Activated CD4-positive, alpha-beta T cell treated with anti-CD3 and anti-CD28 coated beads, Interleukin-2, amount 50 U/mL, for 1 hour (primary cell): ENCODE measurements at regions not wholly inside any gene's neighbourhood (a gene's known extent, or its start where the extent isn't known, plus 50 kb on each side); places are given as distances from the start of the nearest gene placed in this dataset.
"Not testable (repeated sequence)": the region's sequence is repeated elsewhere in the genome, so short reads cannot be mapped to it uniquely, and the experiment has no call there.

Experiments used
- DNase-seq: peaks from one replicate; pipeline ENCODE4 v3.0.0-alpha.2; 2020

DNA sequence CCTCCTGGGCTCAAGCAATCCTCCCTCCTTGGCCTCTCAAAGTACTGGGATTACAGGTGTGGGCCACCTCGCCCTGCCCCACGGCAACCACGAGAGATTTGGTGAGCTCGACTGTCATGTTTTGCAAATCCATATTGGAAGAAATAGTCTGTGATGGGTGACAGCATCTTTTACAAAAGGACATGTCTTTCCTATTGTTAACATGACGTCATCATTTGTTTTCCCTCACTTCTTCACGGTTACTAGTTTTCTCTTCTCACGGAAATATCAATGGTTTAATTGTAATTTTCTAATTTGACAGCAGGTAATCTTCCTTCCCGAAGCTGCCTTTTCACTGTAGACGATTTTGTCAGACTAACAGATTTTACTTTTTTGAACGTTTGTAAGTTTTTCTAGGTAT lies 110.8 kb upstream of the GREM2 start:
- DNase-seq: no peak

DNA sequence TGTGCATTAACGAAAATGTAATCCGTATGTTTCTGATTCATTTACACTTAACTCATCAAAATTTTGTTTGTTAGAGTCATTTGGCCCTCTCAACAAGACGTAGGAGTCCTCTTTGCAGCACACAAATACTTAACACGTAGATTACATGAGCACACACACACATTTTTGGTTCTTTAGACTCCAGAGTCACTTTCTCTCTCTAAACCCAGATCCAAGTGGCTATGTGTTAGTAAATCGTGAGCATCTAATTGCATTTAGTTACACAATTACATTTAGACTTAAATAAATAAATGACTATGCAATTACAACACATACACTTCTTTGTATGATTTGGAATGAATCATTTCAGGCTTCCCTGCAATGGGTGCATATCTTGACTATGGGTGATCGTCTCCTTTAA lies 109.0 kb upstream of the GREM2 start:
- no peak for DNase-seq

DNA sequence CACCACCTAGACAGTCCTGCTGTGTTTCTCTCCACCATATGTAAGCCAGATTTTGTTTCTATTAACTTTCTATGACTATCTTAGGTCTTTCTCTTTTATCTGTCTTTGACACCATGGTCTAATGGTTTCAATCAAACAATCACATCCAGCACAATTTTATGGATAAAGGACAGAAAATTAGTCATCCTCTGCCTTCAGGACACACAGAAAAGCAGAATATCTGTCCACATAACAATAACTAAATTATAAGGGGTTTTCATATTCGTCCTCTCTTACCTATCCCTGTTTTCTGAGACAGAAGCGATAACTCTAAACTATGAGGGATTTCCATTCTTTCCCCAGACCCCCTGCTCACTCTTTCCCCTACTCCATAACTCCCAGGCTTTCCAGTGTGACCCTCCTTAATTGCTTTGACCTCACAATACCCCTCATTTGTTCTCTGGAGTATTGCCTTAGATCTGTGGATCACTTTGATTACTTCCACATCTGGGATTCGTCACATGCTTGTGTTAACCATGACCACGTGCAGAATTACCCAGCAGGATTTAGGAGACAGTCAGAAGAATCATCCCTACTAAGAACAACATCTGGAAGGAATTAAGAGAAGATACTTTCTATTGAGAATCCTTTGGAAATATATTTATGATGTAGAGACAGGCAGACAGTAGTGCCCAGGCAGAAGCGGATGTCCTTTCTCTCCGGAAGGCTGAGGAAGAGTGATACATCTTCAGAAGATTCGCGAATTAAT lies 108.2 kb upstream of the GREM2 start:
- no peak for DNase-seq

DNA sequence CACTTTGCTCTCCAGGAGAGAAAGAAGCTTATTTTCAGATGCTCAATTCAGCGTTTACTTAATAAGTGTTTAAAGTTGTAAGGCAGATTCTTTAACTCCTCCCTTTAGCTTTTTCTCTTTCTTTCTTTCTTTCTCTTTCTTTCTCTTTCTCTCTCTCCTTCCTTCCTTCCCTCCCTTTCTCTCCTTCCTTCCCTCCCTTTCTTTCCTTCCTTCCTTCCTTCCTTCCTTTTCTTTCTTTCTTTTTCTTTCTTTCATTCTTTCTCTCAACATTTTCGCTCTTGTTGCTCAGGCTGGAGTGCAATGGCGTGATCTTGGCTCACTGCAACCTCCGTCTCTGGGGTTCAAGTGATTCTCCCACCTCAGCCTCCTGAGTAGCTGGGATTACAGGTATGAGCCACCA lies 104.6 kb upstream of the GREM2 start:
- DNase-seq: not testable (repeated sequence)

DNA sequence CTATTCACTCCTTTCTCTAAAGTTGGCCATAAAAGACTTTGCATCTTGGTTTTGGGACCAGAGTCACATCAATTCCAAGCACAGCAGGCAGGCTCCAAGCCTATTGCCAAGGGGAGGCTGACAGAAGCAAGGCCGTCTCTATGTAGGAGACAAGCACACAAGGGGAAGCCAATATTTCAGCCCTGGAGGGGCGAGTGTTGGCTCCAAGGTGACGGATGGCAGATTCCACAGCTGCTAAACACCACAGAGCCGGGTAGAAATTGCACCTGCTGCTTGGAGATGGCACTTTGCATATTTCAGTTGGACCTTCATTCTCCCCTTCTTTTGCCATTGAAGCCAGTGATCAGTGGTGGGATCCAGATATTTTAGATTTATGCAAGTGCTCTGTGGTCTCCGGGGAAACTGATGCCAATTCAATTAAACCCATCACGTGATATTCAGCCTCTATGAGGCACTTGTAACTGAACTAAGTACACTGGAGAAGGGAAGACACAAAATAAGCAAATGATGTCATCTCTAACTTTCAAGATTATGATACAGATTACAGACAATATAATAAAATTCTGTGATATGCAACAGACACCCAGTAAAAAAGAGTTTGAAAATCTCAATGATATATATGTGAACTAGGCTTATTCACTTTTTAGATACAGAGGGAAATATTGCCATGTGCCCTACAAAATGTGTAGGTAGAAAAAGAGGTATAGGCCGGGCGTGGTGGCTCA lies 102.8 kb upstream of the GREM2 start:
- DNase-seq: no peak

DNA sequence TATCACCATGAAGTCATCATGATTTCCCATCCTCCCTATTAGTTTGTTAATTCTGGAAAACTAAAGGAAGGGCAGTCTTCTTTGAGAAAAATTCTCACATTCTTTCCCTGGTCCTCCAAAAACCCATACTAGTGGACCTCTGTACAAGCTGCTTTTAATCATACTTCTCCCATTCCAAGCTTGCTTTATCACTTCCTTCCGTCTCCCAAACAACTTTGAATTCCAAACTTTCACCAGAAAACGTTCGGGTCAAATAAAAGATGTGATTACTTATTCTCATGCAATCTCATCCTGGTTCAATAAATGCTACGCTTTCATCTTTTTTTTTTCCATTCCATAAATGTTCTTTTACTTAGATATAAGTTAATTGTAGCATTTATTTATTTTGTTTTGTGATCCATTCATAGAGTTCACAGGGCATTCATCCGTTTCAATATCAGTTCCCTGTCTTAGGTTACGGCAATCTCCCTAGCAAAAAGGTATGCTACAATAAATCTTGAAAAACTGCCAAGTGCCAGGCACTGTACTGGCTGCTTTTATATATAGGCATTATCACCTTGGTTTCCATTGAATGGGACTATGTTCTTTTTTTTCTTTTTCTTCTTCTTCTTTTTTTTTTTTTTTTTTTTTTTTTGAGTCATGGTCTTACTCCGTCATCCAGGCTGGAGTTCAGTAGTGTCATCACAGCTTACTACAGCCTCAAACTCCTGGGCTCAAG lies 100.2 kb upstream of the GREM2 start:
- no peak for DNase-seq

DNA sequence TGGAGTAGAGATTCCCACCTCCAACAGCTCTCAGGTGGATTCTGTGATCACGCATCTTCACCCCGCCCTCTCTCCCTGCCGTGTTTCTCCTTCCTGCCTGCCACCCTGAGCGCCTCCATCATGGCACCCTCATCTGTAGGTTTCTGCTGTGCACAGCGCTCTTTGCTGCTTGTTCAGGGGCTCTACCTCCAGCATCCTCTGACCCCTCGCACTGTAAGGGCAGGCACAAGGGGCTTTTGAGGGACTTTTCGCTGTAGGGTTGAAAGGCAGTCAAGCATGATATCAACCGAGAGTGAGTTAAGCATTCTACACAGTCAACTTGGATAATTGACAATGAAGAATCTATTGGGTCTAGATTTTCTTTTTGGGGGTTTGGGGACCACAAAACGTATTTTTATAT lies 99.1 kb upstream of the GREM2 start:
- no peak for DNase-seq

DNA sequence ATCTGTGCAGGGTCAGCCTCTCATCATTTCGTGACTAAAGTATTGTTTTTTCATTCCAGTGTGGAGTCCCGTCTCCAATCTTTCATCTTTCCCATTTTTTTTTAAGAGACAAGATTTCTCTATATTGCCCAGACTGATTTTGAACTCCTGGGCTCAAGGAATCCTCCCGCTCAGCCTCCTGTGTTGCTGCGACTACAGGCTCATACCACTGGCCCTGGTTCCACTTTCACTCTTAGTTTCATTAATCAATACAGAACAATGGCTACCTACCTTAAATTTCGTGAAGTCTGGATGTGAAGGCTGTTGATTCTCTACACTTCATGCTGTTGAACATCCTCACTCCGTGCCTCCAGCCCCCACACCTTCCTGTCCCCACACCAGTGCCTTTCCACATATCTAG lies 97.7 kb upstream of the GREM2 start:
- DNase-seq: no peak

DNA sequence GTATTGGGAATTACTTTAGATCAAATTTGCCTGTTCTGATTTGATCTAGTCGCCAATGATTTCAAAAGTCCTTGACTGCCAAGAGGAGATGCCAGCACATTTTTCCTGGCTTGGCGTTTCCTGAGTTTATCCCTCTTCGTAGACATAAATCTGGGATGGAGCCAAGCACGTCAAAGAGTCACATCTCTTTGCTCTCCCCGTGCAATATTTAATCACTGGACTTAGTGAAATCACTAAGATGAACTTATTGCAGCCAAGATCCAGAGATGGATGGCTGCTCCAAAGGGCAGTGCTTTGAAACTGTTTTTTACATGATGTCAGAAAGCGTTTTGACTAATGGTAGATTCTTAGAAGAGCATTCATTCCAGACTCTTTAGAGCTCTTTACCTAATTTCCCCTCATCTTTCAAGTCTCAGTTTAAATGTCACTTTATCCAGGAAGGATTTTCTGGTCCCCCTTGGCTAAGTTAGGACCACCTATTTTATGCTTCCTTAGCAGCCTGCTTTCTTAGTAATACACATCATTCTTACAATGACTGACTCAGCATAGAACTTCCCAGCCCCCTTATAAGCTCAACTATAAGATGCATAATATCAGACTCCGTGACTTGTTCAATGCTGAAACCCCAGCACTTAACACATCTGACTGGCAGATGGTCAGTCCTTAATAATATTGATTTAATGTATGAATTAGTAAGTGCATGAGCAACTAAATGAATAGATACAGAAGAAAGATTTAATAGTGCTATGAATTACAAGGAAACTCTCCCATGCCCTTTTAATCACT lies 94.4 kb upstream of the GREM2 start:
- DNase-seq: no peak

DNA sequence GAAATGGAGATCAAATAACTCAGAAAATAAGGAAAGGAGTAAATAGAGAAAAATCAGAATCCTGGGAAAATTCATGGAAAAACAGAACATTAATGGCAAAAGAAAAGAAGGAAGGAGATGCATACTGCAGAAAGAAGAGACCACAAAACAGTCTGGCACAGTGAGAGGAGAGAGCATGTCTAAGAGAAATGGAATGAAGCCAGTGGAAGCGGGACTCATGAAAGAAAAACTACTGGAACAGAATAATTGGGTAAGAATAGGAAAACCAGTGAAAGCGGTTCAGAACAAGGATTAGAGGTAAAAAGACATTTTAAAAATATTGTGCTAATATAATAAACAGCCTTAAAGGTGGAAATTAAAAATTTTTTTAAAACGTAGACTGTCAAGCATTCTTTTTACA lies 93.6 kb upstream of the GREM2 start:
- DNase-seq: no peak

DNA sequence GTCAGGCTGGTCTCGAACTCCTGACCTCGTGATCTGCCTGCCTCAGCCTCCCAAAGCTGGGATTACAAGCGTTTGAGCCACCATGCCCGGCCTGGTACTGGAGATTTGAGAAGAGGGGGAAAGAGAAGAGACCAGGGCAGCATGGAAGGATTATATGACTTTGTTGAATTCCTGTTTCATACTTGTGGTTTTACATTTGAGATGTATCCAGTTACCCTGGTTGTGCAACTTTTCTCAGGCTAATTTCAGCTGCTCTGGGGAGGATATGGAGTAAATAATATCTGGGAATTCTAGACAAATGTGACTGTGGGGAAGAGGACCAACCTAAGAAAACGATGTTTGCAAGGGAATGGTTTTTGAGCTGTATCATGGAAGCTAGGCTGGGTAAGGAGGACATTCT lies 89.5 kb upstream of the GREM2 start:
- DNase-seq: no peak

DNA sequence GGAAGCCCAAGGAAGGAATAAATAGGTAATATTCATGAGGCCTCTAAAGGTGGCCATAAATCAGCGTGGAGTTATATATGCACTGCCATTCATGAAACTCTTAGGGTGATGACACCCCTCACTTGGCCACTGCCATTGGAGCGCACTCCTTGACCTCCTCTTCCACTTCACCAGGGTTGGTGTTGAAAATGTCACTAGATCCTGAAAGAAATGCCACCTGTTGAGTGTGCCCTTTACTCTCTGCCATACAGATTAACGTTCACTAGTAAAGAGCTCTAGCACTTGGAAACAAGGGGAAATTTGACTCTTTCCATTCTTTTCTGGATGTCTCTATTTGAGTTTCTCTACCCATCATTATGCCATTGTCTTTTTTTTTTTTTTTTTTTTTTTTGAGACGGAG lies 83.5 kb upstream of the GREM2 start:
- DNase-seq: no peak

DNA sequence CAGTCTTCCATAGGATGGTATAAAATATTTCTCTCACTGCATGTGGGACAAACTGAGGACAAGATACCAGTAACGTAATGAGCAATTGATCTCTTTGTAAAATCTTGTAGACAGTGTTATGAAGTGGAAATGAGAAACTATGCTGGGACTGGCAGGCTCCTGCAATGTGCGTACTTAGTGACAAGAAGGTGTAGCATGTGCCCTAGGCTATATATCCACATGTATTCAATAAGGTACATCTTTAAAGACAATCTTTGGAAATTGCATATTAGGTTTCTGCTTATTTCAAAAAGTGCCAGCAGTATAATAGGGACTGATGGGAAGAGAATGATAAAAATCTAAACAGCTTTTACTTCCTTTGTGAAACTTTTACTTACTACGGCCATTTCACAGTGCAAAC lies 81.9 kb upstream of the GREM2 start:
- no peak for DNase-seq

DNA sequence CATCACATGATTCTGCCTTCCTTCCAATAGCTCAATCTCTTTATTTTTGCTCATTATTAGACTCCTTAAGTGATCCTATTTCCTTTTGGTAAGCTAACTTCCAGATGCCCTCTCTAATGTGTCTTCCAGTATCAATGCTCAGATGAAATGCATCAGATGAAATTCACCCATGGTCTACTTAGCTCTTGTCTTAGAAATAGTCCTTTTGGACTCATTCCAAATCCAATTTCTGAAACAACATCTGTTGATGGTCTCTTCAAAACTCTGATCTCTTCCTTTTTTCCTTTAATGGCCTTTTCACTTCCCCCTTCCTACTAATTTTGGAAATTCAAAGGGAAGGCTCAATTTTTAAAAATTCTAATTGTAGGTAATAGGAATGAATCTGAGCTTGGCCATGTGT lies 81.1 kb upstream of the GREM2 start:
- DNase-seq: no peak

DNA sequence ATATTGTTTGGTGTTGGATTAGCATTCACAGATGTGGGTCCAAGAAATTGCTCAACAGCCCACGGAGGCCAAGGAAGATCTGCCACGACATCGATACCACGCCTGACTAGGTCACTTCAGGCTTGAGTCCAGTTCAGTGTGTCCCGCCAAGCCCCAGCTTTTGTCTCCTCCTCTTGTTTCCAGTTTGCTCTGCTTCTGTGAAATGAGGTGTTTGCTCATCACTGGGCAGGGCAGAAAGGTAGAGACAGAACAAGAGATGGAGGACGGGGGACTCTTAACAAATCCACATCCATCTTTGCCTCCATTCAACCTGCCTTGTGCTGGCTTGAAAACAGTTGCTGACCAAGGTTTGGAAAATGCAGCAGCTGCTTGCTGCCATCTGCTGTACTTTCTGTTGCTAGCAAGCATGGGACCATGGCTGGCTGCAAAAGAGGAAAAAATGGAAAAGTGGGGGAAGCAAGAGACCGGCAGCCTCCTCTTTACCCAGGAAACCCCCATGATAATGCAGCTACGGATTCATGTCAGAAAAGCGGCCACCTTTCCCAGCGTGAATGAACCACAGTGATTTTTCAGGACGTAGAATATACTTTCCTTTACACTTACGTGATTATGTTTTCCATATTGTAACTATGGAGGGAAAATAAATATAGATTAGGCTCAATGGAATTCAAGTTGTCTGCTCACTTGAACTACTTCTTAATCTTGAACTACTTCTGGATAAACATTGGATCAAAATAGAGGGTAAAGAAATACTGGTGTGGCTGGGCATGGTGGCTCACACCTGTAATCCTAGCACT lies 80.2 kb upstream of the GREM2 start:
- DNase-seq: peak; percentile 10

DNA sequence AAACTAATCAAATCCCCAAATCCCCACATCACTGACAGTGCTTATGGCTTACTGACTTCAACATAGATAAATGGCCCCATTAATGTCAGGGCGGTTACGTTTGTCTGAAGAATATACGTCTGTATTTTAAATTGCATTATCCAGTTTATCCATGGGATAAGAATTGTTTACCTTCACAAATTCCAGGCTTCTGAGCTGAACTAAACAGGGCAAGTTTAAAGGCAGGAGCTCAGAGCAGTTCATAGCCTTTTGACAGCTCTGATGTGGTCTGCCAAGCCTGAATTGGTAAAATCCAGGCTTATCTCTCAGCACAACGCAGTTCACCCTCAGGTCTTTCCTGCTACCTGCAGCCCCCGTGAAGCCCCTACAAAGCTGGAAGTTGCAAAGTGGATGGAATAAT lies 79.5 kb upstream of the GREM2 start:
- DNase-seq: no peak

DNA sequence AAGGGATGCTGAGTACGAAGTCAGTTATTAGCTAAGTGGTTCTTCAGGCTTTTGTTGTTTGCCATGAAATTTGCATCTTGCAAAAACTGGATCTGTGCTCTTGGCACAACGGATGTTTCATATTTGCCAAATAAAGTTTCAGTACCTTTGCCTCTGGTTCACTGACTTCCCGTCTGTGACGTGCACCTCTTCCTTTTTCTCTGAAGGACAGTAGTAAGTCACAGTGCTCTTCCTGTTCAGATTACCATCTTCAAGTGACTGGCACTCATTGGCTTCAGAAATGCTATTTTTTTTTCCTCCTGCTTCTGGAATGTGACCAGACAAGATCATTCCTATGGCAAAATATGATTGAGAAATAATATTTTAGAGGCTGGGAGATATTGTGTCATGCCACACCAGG lies 75.9 kb upstream of the GREM2 start:
- DNase-seq: no peak

DNA sequence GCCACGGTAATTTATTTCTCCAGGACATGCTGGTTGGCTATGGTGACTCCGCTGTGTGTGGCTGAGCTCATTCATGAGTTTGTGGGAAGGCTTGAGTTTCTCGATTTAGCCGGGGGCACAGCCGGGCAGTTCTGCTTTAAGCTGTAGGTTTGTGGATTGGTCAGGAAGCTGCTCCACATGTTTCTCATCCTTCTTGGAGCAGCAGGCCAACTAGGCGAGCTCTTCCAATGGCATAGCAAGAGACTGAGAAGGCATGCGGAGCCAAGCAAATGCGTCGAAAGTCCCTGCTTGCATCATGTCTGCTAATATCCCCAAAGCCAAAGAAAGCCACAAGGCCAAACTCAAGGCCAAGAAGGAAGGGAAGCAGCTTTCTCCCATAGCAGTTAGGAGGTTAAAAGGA lies 71.6 kb upstream of the GREM2 start:
- DNase-seq: no peak

DNA sequence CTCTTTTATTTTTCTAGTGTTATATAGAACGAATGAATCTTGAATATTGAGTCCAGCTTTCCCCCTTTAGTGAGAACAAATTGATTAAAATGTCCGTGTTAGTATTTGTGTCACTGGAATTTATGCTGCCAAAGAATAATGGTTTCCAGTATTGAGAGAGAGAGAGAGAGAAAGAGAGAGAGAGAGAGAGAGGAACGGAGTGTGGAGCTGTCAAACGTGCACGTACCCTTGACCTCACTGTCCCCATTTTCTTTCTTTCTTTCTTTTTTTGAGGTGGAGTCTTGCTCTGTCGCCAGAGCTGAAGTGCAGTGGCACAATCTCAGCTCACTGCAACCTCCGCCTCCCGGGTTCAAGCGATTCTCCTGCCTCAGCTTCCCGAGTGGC lies 70.9 kb upstream of the GREM2 start:
- DNase-seq: no peak

DNA sequence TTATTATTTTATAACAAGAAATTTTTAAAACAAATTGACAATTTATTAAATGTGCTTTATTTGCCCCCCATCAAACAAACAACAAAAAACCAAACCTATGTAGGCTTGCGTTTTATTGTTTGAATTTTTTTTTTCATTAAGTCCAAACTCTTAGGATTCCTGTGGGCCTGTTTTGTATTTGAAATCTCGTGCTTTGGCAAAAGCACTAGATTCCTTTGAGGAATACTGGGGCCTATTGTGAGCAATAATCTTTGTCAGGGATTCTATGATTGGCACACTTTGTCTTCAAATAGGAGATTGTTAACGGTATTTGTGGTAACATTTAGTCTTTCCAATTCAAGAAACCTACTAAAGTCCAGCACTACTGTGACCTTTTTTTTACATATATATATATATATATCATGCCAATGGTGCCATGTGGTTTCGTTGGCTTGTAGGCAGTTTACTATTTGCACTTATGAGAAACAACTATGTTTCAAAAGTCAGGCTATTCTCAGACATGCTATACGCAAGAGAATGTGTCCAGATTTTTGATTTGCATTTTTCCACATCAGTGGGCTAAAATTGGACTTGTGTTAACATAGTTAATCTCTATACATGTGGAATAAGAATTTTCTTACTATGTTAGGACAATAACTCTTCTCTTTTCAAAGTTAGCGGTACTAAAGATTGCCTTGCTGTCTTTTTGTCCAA lies 70.4 kb upstream of the GREM2 start:
- no peak for DNase-seq

DNA sequence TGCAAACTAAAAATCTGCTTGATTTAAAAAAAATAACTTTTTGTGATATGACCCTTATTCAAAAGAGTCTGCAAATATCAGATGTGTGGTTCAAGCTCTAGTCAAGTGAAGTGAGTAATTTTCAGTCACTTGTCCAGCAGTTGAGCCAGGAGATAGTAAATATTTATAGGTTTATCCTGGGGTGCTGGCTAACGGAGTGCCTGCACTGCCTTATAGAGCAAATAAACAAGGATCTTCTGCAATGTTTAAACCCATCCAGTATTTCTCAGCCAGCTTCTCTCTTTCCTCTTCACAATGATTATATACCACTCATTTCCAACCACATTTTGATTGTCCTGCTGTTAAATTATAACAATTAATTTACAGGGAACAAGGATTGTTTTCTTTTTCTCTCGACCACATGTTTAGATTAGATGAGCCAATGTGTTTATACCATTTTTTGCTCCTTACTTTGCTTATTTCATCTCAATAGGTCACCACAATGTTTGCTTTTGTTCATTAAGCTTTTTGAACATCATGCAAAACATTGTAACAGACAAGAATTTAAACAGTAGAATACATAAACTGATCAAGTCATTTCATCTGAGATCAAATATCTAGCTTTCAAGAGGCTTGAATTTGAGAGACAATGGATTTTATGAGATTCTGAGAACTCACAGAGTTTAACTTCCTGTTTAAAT lies 60.3 kb upstream of the GREM2 start:
- no peak for DNase-seq
